ENCODE measurements at regions not wholly inside any gene's neighbourhood (a gene's known extent, or its start where the extent isn't known, plus 50 kb on each side); places are given as distances from the start of the nearest gene placed in this dataset.

DNA sequence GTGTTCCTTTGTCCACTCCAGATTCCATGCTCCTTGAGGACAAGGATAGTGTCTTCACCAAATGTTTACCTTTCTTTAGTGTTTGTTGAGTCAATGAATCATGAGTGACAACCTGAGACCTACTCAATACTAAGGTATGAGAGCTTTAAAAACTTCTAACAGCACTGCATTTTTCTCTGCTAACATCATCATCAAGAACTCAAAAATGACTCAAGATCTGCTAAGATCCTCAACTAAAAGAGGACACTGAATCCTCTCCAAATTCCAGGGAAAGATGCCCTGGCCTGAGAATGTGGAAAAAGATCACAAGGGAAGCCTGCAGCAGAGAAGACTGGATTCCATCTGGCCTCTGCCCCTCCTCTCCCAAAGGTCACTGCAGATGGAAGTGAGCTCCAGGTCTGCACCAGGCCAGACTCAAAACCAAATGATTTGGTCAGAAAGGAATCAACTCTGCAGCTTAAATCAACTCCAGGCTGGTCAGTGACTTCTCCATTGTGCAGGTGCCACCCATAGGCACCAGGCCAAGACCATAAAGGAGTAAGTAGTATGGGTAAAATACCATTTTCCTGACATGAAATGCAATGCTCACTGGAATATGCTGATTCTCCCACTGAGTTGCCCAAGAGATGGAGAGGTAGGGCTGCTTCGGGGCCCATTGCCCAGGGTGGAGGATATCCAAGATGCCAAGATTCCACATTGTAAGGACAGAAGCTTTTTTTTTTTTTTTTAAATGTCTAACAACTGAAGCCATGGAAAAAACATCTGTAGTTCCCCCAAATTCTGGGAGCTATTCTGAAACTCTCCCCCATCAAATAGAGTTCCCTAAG, 89.5 kb upstream of the DOCK9 start:
- TF ChIP-seq, protein P1, sequence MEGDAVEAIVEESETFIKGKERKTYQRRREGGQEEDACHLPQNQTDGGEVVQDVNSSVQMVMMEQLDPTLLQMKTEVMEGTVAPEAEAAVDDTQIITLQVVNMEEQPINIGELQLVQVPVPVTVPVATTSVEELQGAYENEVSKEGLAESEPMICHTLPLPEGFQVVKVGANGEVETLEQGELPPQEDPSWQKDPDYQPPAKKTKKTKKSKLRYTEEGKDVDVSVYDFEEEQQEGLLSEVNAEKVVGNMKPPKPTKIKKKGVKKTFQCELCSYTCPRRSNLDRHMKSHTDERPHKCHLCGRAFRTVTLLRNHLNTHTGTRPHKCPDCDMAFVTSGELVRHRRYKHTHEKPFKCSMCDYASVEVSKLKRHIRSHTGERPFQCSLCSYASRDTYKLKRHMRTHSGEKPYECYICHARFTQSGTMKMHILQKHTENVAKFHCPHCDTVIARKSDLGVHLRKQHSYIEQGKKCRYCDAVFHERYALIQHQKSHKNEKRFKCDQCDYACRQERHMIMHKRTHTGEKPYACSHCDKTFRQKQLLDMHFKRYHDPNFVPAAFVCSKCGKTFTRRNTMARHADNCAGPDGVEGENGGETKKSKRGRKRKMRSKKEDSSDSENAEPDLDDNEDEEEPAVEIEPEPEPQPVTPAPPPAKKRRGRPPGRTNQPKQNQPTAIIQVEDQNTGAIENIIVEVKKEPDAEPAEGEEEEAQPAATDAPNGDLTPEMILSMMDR (IDR thresholded peaks at IDR 0.05; ENCODE audit: low read length) = no peak
- no peak for TF ChIP-seq EZH2 (IDR thresholded peaks at IDR 0.05; ENCODE audit: borderline replicate concordance, low read length)
